CD8-positive, alpha-beta memory T cell (primary cell): ENCODE measurements at regions not wholly inside any gene's neighbourhood (a gene's known extent, or its start where the extent isn't known, plus 50 kb on each side); places are given as distances from the start of the nearest gene placed in this dataset.

ENCODE experiments used
- CTCF ChIA-PET: fragments of 350-600 bp; sonication (Branson Sonifier 250); formaldehyde crosslinking; loops from one replicate; lab custom pipeline; 2021; ENCODE audit warnings: antibody characterized with exemption; lab: Charles Lee
- POLR2A ChIA-PET: fragments of 350-600 bp; sonication (Branson Sonifier 250); formaldehyde crosslinking; loops from one replicate; lab custom pipeline; 2021; ENCODE audit warnings: antibody characterized with exemption; lab: Charles Lee
- DNase-seq, 5 donors: peaks; one replicate each; pipeline versions ENCODE4 v3.0.0 to v3.0.0-alpha.2; 2020 to 2022; ENCODE audit warnings: mixed read lengths in 1 of 5
- H3K27ac ChIP-seq: one replicate; pipeline ENCODE4 v1.7.0; 2013; ENCODE audit warnings: low read depth, mild to moderate bottlenecking, low read length, moderate library complexity
- H3K27me3 ChIP-seq: 2 replicates; pipeline ENCODE4 v1.7.0; 2013; ENCODE audit warnings: low read length, mild to moderate bottlenecking; ENCODE audit not compliant: insufficient read depth, poor library complexity, severe bottlenecking
- H3K36me3 ChIP-seq: 2 replicates; pipeline ENCODE4 v1.7.0; 2013; ENCODE audit warnings: mild to moderate bottlenecking, low read length, moderate library complexity; ENCODE audit not compliant: insufficient read depth
- H3K4me1 ChIP-seq: 2 replicates; pipeline ENCODE4 v1.7.0; 2013; ENCODE audit warnings: mild to moderate bottlenecking, low read length, moderate library complexity; ENCODE audit not compliant: insufficient read depth
- H3K4me3 ChIP-seq: 2 replicates; pipeline ENCODE4 v1.7.0; 2013; ENCODE audit warnings: mild to moderate bottlenecking, low read length
- H3K9me3 ChIP-seq: 2 replicates; pipeline ENCODE4 v1.7.0; 2013; ENCODE audit warnings: mild to moderate bottlenecking, low read length
- H3K27ac Mint-ChIP-seq, 8 donors: one replicate each; pipeline ENCODE4 v1.8.0; 2020 to 2021; ENCODE audit warnings: mixed read lengths in 8 of 8, mild to moderate bottlenecking in 6 of 8, inconsistent platforms in 3 of 8, moderate library complexity in 3 of 8
- H3K27me3 Mint-ChIP-seq, 2 donors: one replicate each; pipeline ENCODE4 v1.8.0; 2020 to 2021; ENCODE audit warnings: mixed read lengths in 2 of 2, mild to moderate bottlenecking in 1 of 2, moderate library complexity in 1 of 2
- H3K36me3 Mint-ChIP-seq, 3 donors: one replicate each; pipeline ENCODE4 v1.8.0; 2020 to 2021; ENCODE audit warnings: mixed read lengths in 3 of 3, inconsistent platforms in 1 of 3, mild to moderate bottlenecking in 1 of 3
- H3K4me1 Mint-ChIP-seq, 3 donors: one replicate each; pipeline ENCODE4 v1.8.0; 2020 to 2021; ENCODE audit warnings: mixed read lengths in 3 of 3, inconsistent platforms in 1 of 3, mild to moderate bottlenecking in 1 of 3
- H3K4me3 Mint-ChIP-seq, 7 donors: one replicate each; pipeline ENCODE4 v1.8.0; 2020 to 2021; ENCODE audit warnings: mixed read lengths in 7 of 7, mild to moderate bottlenecking in 6 of 7, moderate library complexity in 4 of 7, inconsistent platforms in 2 of 7
- H3K9me3 Mint-ChIP-seq, 5 donors: one replicate each; pipeline ENCODE4 v1.8.0; 2020 to 2022; ENCODE audit warnings: mixed read lengths in 5 of 5, mild to moderate bottlenecking in 3 of 5, moderate library complexity in 2 of 5, inconsistent platforms in 1 of 5

- Mint-ChIP-seq H3K36me3 (no peaks in the 10 kb centered on the region), H3K4me1 (no peaks in the 10 kb centered on the region), H3K27me3 (peaks cover 2 to 19% of the 10 kb centered on the region in 2 donors), H3K27ac (no peak overlapping the region), H3K9me3 (no peaks in the 10 kb centered on the region), H3K4me3 (no peak overlapping the region)
- Histone ChIP-seq H3K27ac (no peak overlapping the region), H3K27me3 (no peaks in the 10 kb centered on the region), H3K9me3 (no peaks in the 10 kb centered on the region), H3K4me3 (no peak overlapping the region), H3K36me3 (no peaks in the 10 kb centered on the region), H3K4me1 (no peaks in the 10 kb centered on the region)
- ChIA-PET CTCF (no interaction called here), POLR2A (no interaction called here)
- DNase-seq = peak in 2 of 5 donors; percentile 3 to 4
These were observed 158.4 kb downstream of the KLHL28 start for GRCh38 chr14:44803239-44803905.

- Histone ChIP-seq H3K9me3 (no peaks in the 10 kb centered on the region), H3K4me1 (no peaks in the 10 kb centered on the region), H3K27me3 (no peaks in the 10 kb centered on the region), H3K4me3 (no peak overlapping the region), H3K27ac (no peak overlapping the region), H3K36me3 (no peaks in the 10 kb centered on the region)
- Mint-ChIP-seq H3K4me3 (no peak overlapping the region), H3K4me1 (no peaks in the 10 kb centered on the region), H3K36me3 (no peaks in the 10 kb centered on the region), H3K9me3 (no peaks in the 10 kb centered on the region), H3K27me3 (peaks cover 0 to 17% of the 10 kb centered on the region in 2 donors), H3K27ac (no peak overlapping the region)
- POLR2A ChIA-PET = no interaction called here
- CTCF ChIA-PET = no interaction called here
- DNase-seq = no peak
These were observed 163.1 kb downstream of the KLHL28 start for GRCh38 chr14:44798386-44799242.

- ChIA-PET CTCF (no interaction called here), POLR2A (no interaction called here)
- no peaks in the 10 kb centered on the region for H3K36me3 Mint-ChIP-seq
- no peaks in the 10 kb centered on the region for H3K9me3 ChIP-seq
- no peak overlapping the region for H3K4me3 ChIP-seq
- no peaks in the 10 kb centered on the region for H3K4me1 ChIP-seq
- no peaks in the 10 kb centered on the region for H3K4me1 Mint-ChIP-seq
- H3K9me3 Mint-ChIP-seq = no peaks in the 10 kb centered on the region
- no peak overlapping the region for H3K27ac Mint-ChIP-seq
- no peaks in the 10 kb centered on the region for H3K27me3 ChIP-seq
- peaks cover 0 to 23% of the 10 kb centered on the region in 2 donors for H3K27me3 Mint-ChIP-seq
- H3K36me3 ChIP-seq = no peaks in the 10 kb centered on the region
- H3K27ac ChIP-seq = no peak overlapping the region
- no peak overlapping the region for H3K4me3 Mint-ChIP-seq
- DNase-seq = no peak
These were observed 166.0 kb downstream of the KLHL28 start for GRCh38 chr14:44795725-44796124.

GRCh38 chr14:44791730-44792129, 170.0 kb downstream of the KLHL28 start:
- Mint-ChIP-seq H3K4me1 (no peaks in the 10 kb centered on the region), H3K36me3 (no peaks in the 10 kb centered on the region), H3K9me3 (no peaks in the 10 kb centered on the region), H3K4me3 (no peak overlapping the region), H3K27ac (no peak overlapping the region), H3K27me3 (peaks cover 3 to 11% of the 10 kb centered on the region in 2 donors)
- ChIA-PET POLR2A (no interaction called here), CTCF (no interaction called here)
- Histone ChIP-seq H3K4me3 (no peak overlapping the region), H3K9me3 (no peaks in the 10 kb centered on the region), H3K36me3 (no peaks in the 10 kb centered on the region), H3K27ac (no peak overlapping the region), H3K27me3 (no peaks in the 10 kb centered on the region), H3K4me1 (no peaks in the 10 kb centered on the region)
- DNase-seq = no peak

- H3K27ac ChIP-seq = no peak overlapping the region
- no peaks in the 10 kb centered on the region for H3K36me3 ChIP-seq
- no peaks in the 10 kb centered on the region for H3K9me3 Mint-ChIP-seq
- ChIA-PET CTCF (no interaction called here), POLR2A (no interaction called here)
- no peaks in the 10 kb centered on the region for H3K36me3 Mint-ChIP-seq
- peaks cover 3 to 11% of the 10 kb centered on the region in 2 donors for H3K27me3 Mint-ChIP-seq
- no peaks in the 10 kb centered on the region for H3K27me3 ChIP-seq
- no peak overlapping the region for H3K4me3 ChIP-seq
- H3K4me1 ChIP-seq = no peaks in the 10 kb centered on the region
- no peak overlapping the region for H3K4me3 Mint-ChIP-seq
- DNase-seq = no peak
- H3K9me3 ChIP-seq = no peaks in the 10 kb centered on the region
- no peak overlapping the region for H3K27ac Mint-ChIP-seq
- no peaks in the 10 kb centered on the region for H3K4me1 Mint-ChIP-seq
These were observed 173.1 kb downstream of the KLHL28 start for GRCh38 chr14:44788612-44789011.

GRCh38 chr14:44785096-44785495, 176.7 kb downstream of the KLHL28 start:
- peaks cover 3 to 4% of the 10 kb centered on the region in 2 donors for H3K27me3 Mint-ChIP-seq
- no peak overlapping the region for H3K4me3 ChIP-seq
- POLR2A ChIA-PET = no interaction called here
- H3K36me3 ChIP-seq = no peaks in the 10 kb centered on the region
- H3K9me3 ChIP-seq = no peaks in the 10 kb centered on the region
- H3K4me1 ChIP-seq = no peaks in the 10 kb centered on the region
- CTCF ChIA-PET = no interaction called here
- H3K4me1 Mint-ChIP-seq = no peaks in the 10 kb centered on the region
- no peak overlapping the region for H3K27ac ChIP-seq
- no peak overlapping the region for H3K27ac Mint-ChIP-seq
- no peaks in the 10 kb centered on the region for H3K36me3 Mint-ChIP-seq
- H3K9me3 Mint-ChIP-seq = no peaks in the 10 kb centered on the region
- H3K27me3 ChIP-seq = no peaks in the 10 kb centered on the region
- no peak overlapping the region for H3K4me3 Mint-ChIP-seq
- DNase-seq = no peak

GRCh38 chr14:44783901-44784300, 177.8 kb downstream of the KLHL28 start:
- Mint-ChIP-seq H3K27ac (no peak overlapping the region), H3K4me3 (no peak overlapping the region), H3K9me3 (no peaks in the 10 kb centered on the region), H3K4me1 (no peaks in the 10 kb centered on the region), H3K36me3 (no peaks in the 10 kb centered on the region), H3K27me3 (peaks cover 3 to 4% of the 10 kb centered on the region in 2 donors)
- Histone ChIP-seq H3K27ac (no peak overlapping the region), H3K36me3 (no peaks in the 10 kb centered on the region), H3K27me3 (no peaks in the 10 kb centered on the region), H3K4me3 (no peak overlapping the region), H3K9me3 (no peaks in the 10 kb centered on the region), H3K4me1 (no peaks in the 10 kb centered on the region)
- CTCF ChIA-PET = no interaction called here
- POLR2A ChIA-PET = no interaction called here
- DNase-seq = no peak

- DNase-seq = no peak
- no peaks in the 10 kb centered on the region for H3K4me1 ChIP-seq
- H3K27me3 ChIP-seq = no peaks in the 10 kb centered on the region
- H3K4me1 Mint-ChIP-seq = no peaks in the 10 kb centered on the region
- H3K27ac Mint-ChIP-seq = no peak overlapping the region
- no peaks in the 10 kb centered on the region for H3K36me3 Mint-ChIP-seq
- no peaks in the 10 kb centered on the region for H3K36me3 ChIP-seq
- ChIA-PET POLR2A (no interaction called here), CTCF (no interaction called here)
- no peak overlapping the region for H3K4me3 ChIP-seq
- no peaks in the 10 kb centered on the region for H3K9me3 ChIP-seq
- no peak overlapping the region for H3K27ac ChIP-seq
- H3K27me3 Mint-ChIP-seq = peaks cover 0 to 3% of the 10 kb centered on the region in 2 donors
- H3K9me3 Mint-ChIP-seq = no peaks in the 10 kb centered on the region
- no peak overlapping the region for H3K4me3 Mint-ChIP-seq
These were observed 178.9 kb downstream of the KLHL28 start for GRCh38 chr14:44782775-44783238.
